HepG2 (cell line): ENCODE measurements at regions not wholly inside any gene's neighbourhood (a gene's known extent, or its start where the extent isn't known, plus 50 kb on each side); places are given as distances from the start of the nearest gene placed in this dataset.

Experiments
- ATAC-seq: fragments of 200-7000 bp; cut with Tn5 transposase; 3 replicates; pipeline ENCODE4 v1.9.1; 2020; ENCODE audit warnings: mild to moderate bottlenecking, moderate library complexity
- BruUV-seq: library from RNA; stranded (reverse); fragments of 400-500 nt; replicated peaks from 2 replicates; lab custom pipeline; 2021; lab: Mats Ljungman, UMichigan
- CTCF ChIA-PET: fragments of 300-600 bp; formaldehyde crosslinking; extraction: SDS; loops from one replicate; lab custom pipeline; 2021; ENCODE audit warnings: low total read pairs, inconsistent platforms, low intra/inter-chr PET ratio; lab: Yijun Ruan, JAX
- POLR2A ChIA-PET: fragments of 350-600 bp; sonication (Branson Sonifier 250); formaldehyde crosslinking; loops from one replicate; lab custom pipeline; 2020; ENCODE audit warnings: antibody characterized with exemption, inconsistent platforms; lab: Yijun Ruan, JAX
- DNase-seq: peaks from one replicate; pipeline ENCODE4 v3.0.0-alpha.2; 2015; ENCODE audit warnings: low spot score
- FAIRE-seq: peaks from 3 replicates; lab custom pipeline; 2011; peaks lifted over from hg19 to GRCh38; lab: Jason Lieb, UNC
- H2AFZ ChIP-seq: one replicate; pipeline ENCODE4 v1.6.1; 2011; ENCODE audit warnings: low read length, inconsistent platforms
- H3K27ac ChIP-seq: fragments of 300-600 bp; 3 replicates; pipeline ENCODE4 v1.8.0; 2011; ENCODE audit warnings: mixed run types, mild to moderate bottlenecking, mixed read lengths, low read length, inconsistent platforms; ENCODE audit not compliant: insufficient read depth; ENCODE audit errors: extremely low read length
- H3K27me3 ChIP-seq, 2 experiments: fragments of 200-600 bp in 1 of 2; 2 replicates in 1 of 2; 3 replicates in 1 of 2; pipeline versions ENCODE4 v1.6.0 to v1.8.0; 2011; ENCODE audit warnings: low read length in 2 of 2, mild to moderate bottlenecking in 2 of 2, moderate library complexity in 2 of 2, inconsistent platforms in 1 of 2; ENCODE audit not compliant: insufficient read depth in 2 of 2, control insufficient read depth in 1 of 2
- H3K36me3 ChIP-seq, 2 experiments: fragments of 200-600 bp in 1 of 2; replicated peaks in 1 of 2; 2 replicates in 1 of 2; 3 replicates in 1 of 2; pipeline versions ENCODE4 v1.5.1 to v1.8.0; 2011; ENCODE audit warnings: low read length in 2 of 2, inconsistent platforms in 1 of 2; ENCODE audit not compliant: insufficient read depth in 2 of 2, control insufficient read depth in 1 of 2
- H3K4me1 ChIP-seq: 2 replicates; pipeline ENCODE4 v1.5.1; 2012; ENCODE audit warnings: low read length, inconsistent platforms; ENCODE audit not compliant: insufficient read depth
- H3K4me2 ChIP-seq: 2 replicates; pipeline ENCODE4 v1.6.0; 2011; ENCODE audit warnings: low read depth, low read length, inconsistent platforms
- H3K4me3 ChIP-seq, 3 experiments: fragments of 200-600 bp in 1 of 3; sonication (generic), shearing (Covaris generic) in 1 of 3; replicated peaks in 1 of 3; 2 replicates each; pipeline ENCODE4 v1.5.1; 2011 to 2016; ENCODE audit warnings: low read length in 3 of 3, inconsistent platforms in 2 of 3, low read depth in 2 of 3, mild to moderate bottlenecking in 2 of 3, control low read depth in 1 of 3, mixed read lengths in 1 of 3; ENCODE audit not compliant: insufficient read depth in 1 of 3
- H3K79me2 ChIP-seq: one replicate; pipeline ENCODE4 v1.6.1; 2011; ENCODE audit warnings: low read length, inconsistent platforms; ENCODE audit not compliant: insufficient read depth
- H3K9ac ChIP-seq: 2 replicates; pipeline ENCODE4 v1.6.0; 2011; ENCODE audit warnings: mild to moderate bottlenecking, low read depth, low read length, inconsistent platforms; ENCODE audit not compliant: insufficient read depth
- H3K9me3 ChIP-seq: 2 replicates; pipeline ENCODE4 v1.5.1; 2012; ENCODE audit warnings: mild to moderate bottlenecking, low read length
- H4K20me1 ChIP-seq: 2 replicates; pipeline ENCODE4 v1.6.0; 2011; ENCODE audit warnings: inconsistent platforms, mild to moderate bottlenecking, low read length, moderate library complexity; ENCODE audit not compliant: insufficient read depth
- AGO2 ChIP-seq: fragments of 200-400 bp; formaldehyde crosslinking; optimal IDR thresholded peaks from 2 replicates; pipeline ENCODE3; 2017; ENCODE audit warnings: mild to moderate bottlenecking, low read depth, low read length, moderate library complexity
- ERF ChIP-seq: IDR thresholded peaks from 2 replicates; pipeline ENCODE4 v1.6.1; 2018; ENCODE audit warnings: missing biosample characterization, missing genetic modification reagents
- FOXP1 ChIP-seq, 2 experiments: fragments of 450-650 bp in 1 of 2; IDR thresholded peaks; 2 replicates each; pipeline ENCODE4 v1.6.1; 2017 to 2018; ENCODE audit warnings: antibody characterized with exemption in 1 of 2
- RFX3 ChIP-seq: IDR thresholded peaks from 2 replicates; pipeline ENCODE4 v1.6.1; 2016; ENCODE audit warnings: missing biosample characterization, missing genetic modification reagents
- SAP130 ChIP-seq: IDR thresholded peaks from 2 replicates; pipeline ENCODE4 v1.6.1; 2016; ENCODE audit warnings: low read depth
- TAF15 ChIP-seq: fragments of 200-400 bp; formaldehyde crosslinking; IDR thresholded peaks from one replicate; pipeline ENCODE4 v1.6.1; 2018; ENCODE audit warnings: mild to moderate bottlenecking, low read depth, low read length; ENCODE audit not compliant: poor library complexity, severe bottlenecking
- ZBTB26 ChIP-seq: IDR thresholded peaks from 2 replicates; pipeline ENCODE4 v1.6.1; 2016; ENCODE audit warnings: missing compliant biosample characterization, missing genetic modification reagents, borderline replicate concordance
- ZKSCAN5 ChIP-seq: sonication (generic); formaldehyde crosslinking; IDR thresholded peaks from 2 replicates; pipeline ENCODE4 v1.5.1; 2020; ENCODE audit warnings: mild to moderate bottlenecking, missing genetic modification reagents
- ZNF180 ChIP-seq: sonication (generic); formaldehyde crosslinking; IDR thresholded peaks from 2 replicates; pipeline ENCODE4 v1.4.0; 2020; ENCODE audit warnings: low read depth, missing genetic modification reagents, borderline replicate concordance
- ZNF296 ChIP-seq: sonication (generic); formaldehyde crosslinking; conservative IDR thresholded peaks from 2 replicates; pipeline ENCODE4 v1.5.0; 2020; ENCODE audit warnings: mild to moderate bottlenecking, missing genetic modification reagents
- ZNF317 ChIP-seq: sonication (generic); formaldehyde crosslinking; IDR thresholded peaks from 2 replicates; pipeline ENCODE4 v1.5.0; 2020; ENCODE audit warnings: mild to moderate bottlenecking, missing genetic modification reagents
- ZNF430 ChIP-seq: sonication (generic); formaldehyde crosslinking; IDR thresholded peaks from 2 replicates; pipeline ENCODE4 v1.9.0; 2021; ENCODE audit warnings: mild to moderate bottlenecking, missing genetic modification reagents
- WGBS: methylation state at CpG from one replicate; pipeline ENCODE4 v1.1.6; 2017; ENCODE audit warnings: low lambda C conversion rate; 5-methylcytosine and 5-hydroxymethylcytosine counted together
- in situ Hi-C: cut with HindIII; loops from 2 replicates; pipeline ENCODE4 v1.10.0; 2017; ENCODE audit warnings: low pct_unique_long_range_greater_than_20kb; ENCODE audit not compliant: extremely low pct_ligation_motif_present
- intact Hi-C: fragments of 100-400 bp; cut with micrococcal nuclease; formaldehyde crosslinking; loops from one replicate; pipeline ENCODE4 v1.10.0; 2022; ENCODE audit not compliant: unreplicated experiment
- TF ChIP-seq, protein P1 (sequence below): sonication (generic); formaldehyde crosslinking; IDR thresholded peaks from 2 replicates; pipeline ENCODE4 v1.5.0; 2020; ENCODE audit warnings: mild to moderate bottlenecking, missing genetic modification reagents
- TF ChIP-seq, protein P2 (sequence below): sonication (generic); formaldehyde crosslinking; IDR thresholded peaks from 2 replicates; pipeline ENCODE4 v1.4.0; 2020; ENCODE audit warnings: missing genetic modification reagents

DNA sequence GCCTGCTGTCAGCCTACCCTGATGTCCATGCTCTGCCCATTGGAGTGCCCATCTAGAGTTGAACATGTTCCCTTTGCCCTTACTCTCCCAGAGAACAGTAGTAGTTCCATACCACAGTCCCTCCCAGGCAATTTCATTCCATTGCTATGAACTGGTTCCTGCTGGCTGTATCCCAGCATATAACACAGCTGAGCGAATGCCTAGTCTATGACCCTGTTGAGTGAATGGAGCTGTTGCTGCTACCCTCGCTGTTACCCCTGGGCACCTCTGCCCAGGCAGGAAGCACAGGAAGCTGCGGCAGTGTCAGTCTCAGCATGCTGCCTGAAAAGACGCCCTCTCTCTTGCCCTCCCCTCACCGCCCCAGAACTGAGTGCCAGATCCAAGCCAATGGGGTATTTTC lies 73.3 kb downstream of the SOX3 start:
- POLR2A ChIA-PET: no interaction called here
- Histone ChIP-seq H3K79me2 (no peaks in the 10 kb centered on the region), H3K27ac (no peak overlapping the region), H2AFZ (no peak overlapping the region), H3K9ac (no peak overlapping the region), H3K4me2 (no peak overlapping the region), H3K4me3 (no peak overlapping the region), H3K27me3 (no peaks in the 10 kb centered on the region), H4K20me1 (no peaks in the 10 kb centered on the region), H3K4me1 (no peaks in the 10 kb centered on the region), H3K9me3 (no peaks in the 10 kb centered on the region), H3K36me3 (no peaks in the 10 kb centered on the region)
- intact Hi-C loops (no loop called here), in situ Hi-C loops (no loop called here)
- no TSS peak for BruUV-seq
- TF ChIP-seq ZKSCAN5 (CRISPR knock-in tag): no peak
- TF ChIP-seq ZNF430: no peak
- TF ChIP-seq RFX3 (CRISPR knock-in tag): no peak
- no peak for TF ChIP-seq TAF15
- no peak for TF ChIP-seq SAP130 (CRISPR knock-in tag)
- no peak for TF ChIP-seq ZNF180
- TF ChIP-seq, protein P1, sequence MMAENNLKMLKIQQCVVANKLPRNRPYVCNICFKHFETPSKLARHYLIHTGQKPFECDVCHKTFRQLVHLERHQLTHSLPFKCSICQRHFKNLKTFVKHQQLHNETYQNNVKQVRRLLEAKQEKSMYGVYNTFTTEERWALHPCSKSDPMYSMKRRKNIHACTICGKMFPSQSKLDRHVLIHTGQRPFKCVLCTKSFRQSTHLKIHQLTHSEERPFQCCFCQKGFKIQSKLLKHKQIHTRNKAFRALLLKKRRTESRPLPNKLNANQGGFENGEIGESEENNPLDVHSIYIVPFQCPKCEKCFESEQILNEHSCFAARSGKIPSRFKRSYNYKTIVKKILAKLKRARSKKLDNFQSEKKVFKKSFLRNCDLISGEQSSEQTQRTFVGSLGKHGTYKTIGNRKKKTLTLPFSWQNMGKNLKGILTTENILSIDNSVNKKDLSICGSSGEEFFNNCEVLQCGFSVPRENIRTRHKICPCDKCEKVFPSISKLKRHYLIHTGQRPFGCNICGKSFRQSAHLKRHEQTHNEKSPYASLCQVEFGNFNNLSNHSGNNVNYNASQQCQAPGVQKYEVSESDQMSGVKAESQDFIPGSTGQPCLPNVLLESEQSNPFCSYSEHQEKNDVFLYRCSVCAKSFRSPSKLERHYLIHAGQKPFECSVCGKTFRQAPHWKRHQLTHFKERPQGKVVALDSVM (CRISPR knock-in tag): no peak
- no peak for TF ChIP-seq FOXP1 (IDR thresholded peaks at IDR 0.05)
- no peak for TF ChIP-seq FOXP1 (CRISPR knock-in tag; IDR thresholded peaks at IDR 0.05)
- no peak for TF ChIP-seq ZBTB26 (CRISPR knock-in tag)
- no peak for TF ChIP-seq ZNF296 (CRISPR knock-in tag)
- no peak for TF ChIP-seq AGO2
- no peak for TF ChIP-seq ZNF317
- no peak for TF ChIP-seq ERF
- TF ChIP-seq, protein P2, sequence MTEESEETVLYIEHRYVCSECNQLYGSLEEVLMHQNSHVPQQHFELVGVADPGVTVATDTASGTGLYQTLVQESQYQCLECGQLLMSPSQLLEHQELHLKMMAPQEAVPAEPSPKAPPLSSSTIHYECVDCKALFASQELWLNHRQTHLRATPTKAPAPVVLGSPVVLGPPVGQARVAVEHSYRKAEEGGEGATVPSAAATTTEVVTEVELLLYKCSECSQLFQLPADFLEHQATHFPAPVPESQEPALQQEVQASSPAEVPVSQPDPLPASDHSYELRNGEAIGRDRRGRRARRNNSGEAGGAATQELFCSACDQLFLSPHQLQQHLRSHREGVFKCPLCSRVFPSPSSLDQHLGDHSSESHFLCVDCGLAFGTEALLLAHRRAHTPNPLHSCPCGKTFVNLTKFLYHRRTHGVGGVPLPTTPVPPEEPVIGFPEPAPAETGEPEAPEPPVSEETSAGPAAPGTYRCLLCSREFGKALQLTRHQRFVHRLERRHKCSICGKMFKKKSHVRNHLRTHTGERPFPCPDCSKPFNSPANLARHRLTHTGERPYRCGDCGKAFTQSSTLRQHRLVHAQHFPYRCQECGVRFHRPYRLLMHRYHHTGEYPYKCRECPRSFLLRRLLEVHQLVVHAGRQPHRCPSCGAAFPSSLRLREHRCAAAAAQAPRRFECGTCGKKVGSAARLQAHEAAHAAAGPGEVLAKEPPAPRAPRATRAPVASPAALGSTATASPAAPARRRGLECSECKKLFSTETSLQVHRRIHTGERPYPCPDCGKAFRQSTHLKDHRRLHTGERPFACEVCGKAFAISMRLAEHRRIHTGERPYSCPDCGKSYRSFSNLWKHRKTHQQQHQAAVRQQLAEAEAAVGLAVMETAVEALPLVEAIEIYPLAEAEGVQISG (CRISPR knock-in tag): no peak
- ATAC-seq (no peak), FAIRE-seq (no peak), DNase-seq (no peak)
- CTCF ChIA-PET: no interaction called here
- 0% methylated on average over 3 of the region's 5 CpGs for WGBS
